AG09309 (cell line): ENCODE measurements at regions not wholly inside any gene's neighbourhood (a gene's known extent, or its start where the extent isn't known, plus 50 kb on each side); places are given as distances from the start of the nearest gene placed in this dataset.

Source experiments
- DNase-seq: peaks from one replicate; pipeline ENCODE4 v3.0.0-alpha.2; 2010; ENCODE audit warnings: low read depth
- H3K4me3 ChIP-seq: 2 replicates; pipeline ENCODE4 v1.5.1; 2011; ENCODE audit warnings: mild to moderate bottlenecking, low read depth, low read length, moderate library complexity; ENCODE audit not compliant: control insufficient read depth
- CTCF ChIP-seq: IDR thresholded peaks from 2 replicates; pipeline ENCODE4 v1.5.1; 2011; ENCODE audit warnings: mild to moderate bottlenecking, low read depth, low read length, inconsistent platforms; ENCODE audit not compliant: insufficient read depth, control insufficient read depth; ENCODE audit errors: missing control alignments

- no peak for TF ChIP-seq CTCF
- DNase-seq, result no peak
- H3K4me3 ChIP-seq, result no peak overlapping the region
Observed at GRCh38 chr1:191977874-191978506, 180.3 kb upstream of the RGS18 start.

- DNase-seq, result no peak
- no peak for TF ChIP-seq CTCF
- no peak overlapping the region for H3K4me3 ChIP-seq
Observed at GRCh38 chr1:191984856-191985255, 173.4 kb upstream of the RGS18 start.

GRCh38 chr1:191992118-191992517 is 166.1 kb upstream of the RGS18 start:
- DNase-seq, result no peak
- TF ChIP-seq CTCF, result no peak
- H3K4me3 ChIP-seq, result no peak overlapping the region

GRCh38 chr1:191993549-191993948 is 164.7 kb upstream of the RGS18 start:
- H3K4me3 ChIP-seq, result no peak overlapping the region
- TF ChIP-seq CTCF, result peak; percentile 40
- DNase-seq, result no peak

- TF ChIP-seq CTCF, result no peak
- DNase-seq, result no peak
- H3K4me3 ChIP-seq, result no peak overlapping the region
Observed at GRCh38 chr1:192002063-192002462, 156.2 kb upstream of the RGS18 start.

- no peak for TF ChIP-seq CTCF
- no peak overlapping the region for H3K4me3 ChIP-seq
- no peak for DNase-seq
Observed at GRCh38 chr1:192003295-192004077, 154.8 kb upstream of the RGS18 start.
